ENCODE measurements at regions not wholly inside any gene's neighbourhood (a gene's known extent, or its start where the extent isn't known, plus 50 kb on each side); places are given as distances from the start of the nearest gene placed in this dataset.

DNA sequence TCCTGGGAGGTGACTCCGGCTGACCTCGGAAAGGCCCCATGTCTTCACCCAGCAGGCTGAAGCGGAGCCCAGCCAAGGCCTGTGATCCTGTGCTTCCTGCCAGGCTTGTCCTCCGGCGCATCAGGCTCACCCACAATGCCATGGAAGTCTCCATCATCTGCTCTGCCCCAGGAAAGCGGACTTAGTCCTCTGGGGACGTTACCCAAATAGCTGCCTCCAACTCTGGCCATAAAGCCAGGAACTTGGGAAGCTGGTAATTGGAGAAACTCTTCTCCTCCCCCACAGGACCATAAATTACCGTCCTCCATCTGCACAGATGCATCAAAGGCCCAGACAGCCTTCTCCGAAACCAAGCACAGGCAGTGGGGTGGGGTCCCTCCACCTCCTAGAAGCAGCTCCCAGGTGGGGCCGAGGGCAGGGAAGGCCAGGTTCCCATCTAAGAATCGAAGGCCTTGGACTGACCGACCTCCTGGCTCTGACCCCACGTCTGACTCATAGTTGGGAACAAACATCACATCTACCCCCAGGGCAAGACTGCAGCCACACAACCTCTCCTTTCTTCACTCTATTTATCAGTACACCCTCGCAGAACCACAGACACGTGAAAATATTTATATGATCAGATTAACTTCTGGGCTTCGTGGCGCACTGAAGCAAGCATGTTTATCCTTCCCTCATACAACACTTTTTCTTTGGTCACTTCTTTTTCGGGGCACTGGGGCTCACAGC, 56.4 kb downstream of the PITPNM2 start (continued):
- TF ChIP-seq, protein P1, sequence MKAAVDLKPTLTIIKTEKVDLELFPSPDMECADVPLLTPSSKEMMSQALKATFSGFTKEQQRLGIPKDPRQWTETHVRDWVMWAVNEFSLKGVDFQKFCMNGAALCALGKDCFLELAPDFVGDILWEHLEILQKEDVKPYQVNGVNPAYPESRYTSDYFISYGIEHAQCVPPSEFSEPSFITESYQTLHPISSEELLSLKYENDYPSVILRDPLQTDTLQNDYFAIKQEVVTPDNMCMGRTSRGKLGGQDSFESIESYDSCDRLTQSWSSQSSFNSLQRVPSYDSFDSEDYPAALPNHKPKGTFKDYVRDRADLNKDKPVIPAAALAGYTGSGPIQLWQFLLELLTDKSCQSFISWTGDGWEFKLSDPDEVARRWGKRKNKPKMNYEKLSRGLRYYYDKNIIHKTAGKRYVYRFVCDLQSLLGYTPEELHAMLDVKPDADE (CRISPR knock-in tag; IDR thresholded peaks at IDR 0.05) = no peak
- peak; percentile 24; the same call in 1 of the 2 replicates for TF ChIP-seq ZKSCAN8 (CRISPR knock-in tag; IDR thresholded peaks at IDR 0.05; ENCODE audit: borderline replicate concordance)
- TF ChIP-seq KLF13 (CRISPR knock-in tag; IDR thresholded peaks at IDR 0.05) = no peak
- no peak for TF ChIP-seq SNAPC4 (CRISPR knock-in tag; IDR thresholded peaks at IDR 0.05)
- TF ChIP-seq ZNF782 (CRISPR knock-in tag; IDR thresholded peaks at IDR 0.05; ENCODE audit: borderline replicate concordance) = no peak
- TF ChIP-seq, protein P2, sequence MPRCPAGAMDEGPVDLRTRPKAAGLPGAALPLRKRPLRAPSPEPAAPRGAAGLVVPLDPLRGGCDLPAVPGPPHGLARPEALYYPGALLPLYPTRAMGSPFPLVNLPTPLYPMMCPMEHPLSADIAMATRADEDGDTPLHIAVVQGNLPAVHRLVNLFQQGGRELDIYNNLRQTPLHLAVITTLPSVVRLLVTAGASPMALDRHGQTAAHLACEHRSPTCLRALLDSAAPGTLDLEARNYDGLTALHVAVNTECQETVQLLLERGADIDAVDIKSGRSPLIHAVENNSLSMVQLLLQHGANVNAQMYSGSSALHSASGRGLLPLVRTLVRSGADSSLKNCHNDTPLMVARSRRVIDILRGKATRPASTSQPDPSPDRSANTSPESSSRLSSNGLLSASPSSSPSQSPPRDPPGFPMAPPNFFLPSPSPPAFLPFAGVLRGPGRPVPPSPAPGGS (CRISPR knock-in tag; IDR thresholded peaks at IDR 0.05) = no peak
- no peak for TF ChIP-seq TBP (CRISPR knock-in tag; IDR thresholded peaks at IDR 0.05)
- no peak for TF ChIP-seq ZNF20 (CRISPR knock-in tag; IDR thresholded peaks at IDR 0.05)
- TF ChIP-seq ZNF563 (CRISPR knock-in tag; IDR thresholded peaks at IDR 0.05) = no peak
- no peak for TF ChIP-seq HMGA1 (CRISPR knock-in tag; conservative IDR thresholded peaks at IDR 0.05)
- no peak for TF ChIP-seq ZNF839 (CRISPR knock-in tag; IDR thresholded peaks at IDR 0.05; ENCODE audit: borderline replicate concordance)
- TF ChIP-seq CEBPZ (IDR thresholded peaks at IDR 0.05; ENCODE audit: low read length) = no peak
- no peak for TF ChIP-seq ZNF550 (CRISPR knock-in tag; IDR thresholded peaks at IDR 0.05; ENCODE audit: borderline replicate concordance)
- no peak for TF ChIP-seq HNRNPK (IDR thresholded peaks at IDR 0.05; ENCODE audit: low read depth, low read length, poor library complexity, severe bottlenecking)
- TF ChIP-seq ZBTB42 (CRISPR knock-in tag; IDR thresholded peaks at IDR 0.05) = no peak
- no peak for TF ChIP-seq ZNF724P (CRISPR knock-in tag; IDR thresholded peaks at IDR 0.05; ENCODE audit: borderline replicate concordance)
- TF ChIP-seq ZNF350 (CRISPR knock-in tag; IDR thresholded peaks at IDR 0.05; ENCODE audit: borderline replicate concordance, low read depth) = peak; percentile 15; the same call in 1 of the 2 replicates

Data from HepG2 (cell line).